CD4-positive, CD25-positive, alpha-beta regulatory T cell (primary cell): ENCODE measurements at regions not wholly inside any gene's neighbourhood (a gene's known extent, or its start where the extent isn't known, plus 50 kb on each side); places are given as distances from the start of the nearest gene placed in this dataset.

Experiments used
- ATAC-seq, 2 donors: fragments of 150-1000 bp; cut with Tn5 transposase; one replicate each; pipeline ENCODE4 v1.10.0; 2021; ENCODE audit warnings: low read depth in 2 of 2, moderate number of reproducible peaks in 2 of 2, moderate library complexity in 1 of 2
- DNase-seq, 3 donors: peaks; one replicate each; pipeline versions ENCODE4 v3.0.0 to v3.0.0-alpha.2; 2012 to 2022; ENCODE audit warnings: mixed read lengths in 1 of 3
- H3K27ac ChIP-seq: one replicate; pipeline ENCODE4 v1.7.0; 2013; ENCODE audit warnings: mild to moderate bottlenecking, low read length; ENCODE audit not compliant: insufficient read depth, poor library complexity, severe bottlenecking
- H3K27me3 ChIP-seq: one replicate; pipeline ENCODE4 v1.7.0; 2013; ENCODE audit warnings: low read length; ENCODE audit not compliant: control insufficient read depth, insufficient read depth
- H3K36me3 ChIP-seq: one replicate; pipeline ENCODE4 v1.7.0; 2013; ENCODE audit warnings: mild to moderate bottlenecking, low read length, moderate library complexity; ENCODE audit not compliant: control insufficient read depth, insufficient read depth
- H3K4me1 ChIP-seq: 2 replicates; pipeline ENCODE4 v1.7.0; 2013; ENCODE audit warnings: mild to moderate bottlenecking, low read length; ENCODE audit not compliant: insufficient read depth, control insufficient read depth, poor library complexity, severe bottlenecking
- H3K4me3 ChIP-seq: one replicate; pipeline ENCODE4 v1.7.0; 2013; ENCODE audit warnings: low read depth, mild to moderate bottlenecking, low read length, moderate library complexity
- H3K9me3 ChIP-seq, 2 experiments: 1 replicate in 1 of 2; 2 replicates in 1 of 2; pipeline ENCODE4 v1.7.0; 2013; ENCODE audit warnings: low read length in 2 of 2, mild to moderate bottlenecking in 1 of 2, moderate library complexity in 1 of 2; ENCODE audit not compliant: control insufficient read depth in 2 of 2
- H3K27ac Mint-ChIP-seq, 3 donors: one replicate each; pipeline ENCODE4 v1.8.0; 2020 to 2022; ENCODE audit warnings: mild to moderate bottlenecking in 3 of 3, mixed read lengths in 3 of 3, moderate library complexity in 2 of 3
- H3K27me3 Mint-ChIP-seq: one replicate; pipeline ENCODE4 v1.8.0; 2022; ENCODE audit warnings: mild to moderate bottlenecking, mixed read lengths
- H3K36me3 Mint-ChIP-seq: one replicate; pipeline ENCODE4 v1.8.0; 2020; ENCODE audit warnings: mixed read lengths
- H3K4me1 Mint-ChIP-seq, 4 donors: one replicate each; pipeline ENCODE4 v1.8.0; 2020 to 2022; ENCODE audit warnings: mixed read lengths in 4 of 4, mild to moderate bottlenecking in 1 of 4
- H3K4me3 Mint-ChIP-seq, 4 donors: one replicate each; pipeline ENCODE4 v1.8.0; 2020 to 2022; ENCODE audit warnings: mild to moderate bottlenecking in 4 of 4, mixed read lengths in 4 of 4, moderate library complexity in 3 of 4
- H3K9me3 Mint-ChIP-seq, 7 donors: one replicate each; pipeline ENCODE4 v1.8.0; 2020 to 2022; ENCODE audit warnings: mixed read lengths in 7 of 7, mild to moderate bottlenecking in 3 of 7, moderate library complexity in 2 of 7

DNA sequence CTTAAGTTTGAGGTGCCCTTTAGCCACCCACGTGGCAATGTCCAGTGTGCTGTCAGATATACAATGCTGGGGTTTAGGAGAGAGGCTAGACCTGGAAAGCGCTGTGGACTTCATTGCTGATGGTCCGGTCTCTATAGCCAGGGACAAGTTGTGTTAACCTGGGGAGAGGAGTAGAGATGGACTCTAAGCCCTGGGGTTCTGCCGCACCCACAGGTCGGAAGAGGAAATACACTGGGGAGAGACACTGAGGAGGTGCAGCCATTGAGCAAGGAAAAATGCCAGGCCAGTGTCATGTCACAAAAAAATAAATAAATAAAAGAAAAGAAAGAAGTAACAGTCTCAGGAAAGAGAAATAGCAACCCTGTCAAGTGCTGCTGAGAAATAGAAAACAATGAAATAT is 106.9 kb upstream of the CBLN2 start:
- Histone ChIP-seq H3K9me3 (no peaks in the 10 kb centered on the region), H3K36me3 (no peaks in the 10 kb centered on the region), H3K27me3 (no peaks in the 10 kb centered on the region), H3K4me3 (no peak overlapping the region), H3K27ac (no peak overlapping the region), H3K4me1 (no peaks in the 10 kb centered on the region)
- Mint-ChIP-seq H3K4me1 (no peaks in the 10 kb centered on the region), H3K27ac (no peak overlapping the region), H3K27me3 (no peaks in the 10 kb centered on the region), H3K4me3 (no peak overlapping the region), H3K36me3 (no peaks in the 10 kb centered on the region), H3K9me3 (peaks cover 0 to 7% (median 3%) of the 10 kb centered on the region in 7 donors)
- no peak for ATAC-seq
- no peak for DNase-seq

DNA sequence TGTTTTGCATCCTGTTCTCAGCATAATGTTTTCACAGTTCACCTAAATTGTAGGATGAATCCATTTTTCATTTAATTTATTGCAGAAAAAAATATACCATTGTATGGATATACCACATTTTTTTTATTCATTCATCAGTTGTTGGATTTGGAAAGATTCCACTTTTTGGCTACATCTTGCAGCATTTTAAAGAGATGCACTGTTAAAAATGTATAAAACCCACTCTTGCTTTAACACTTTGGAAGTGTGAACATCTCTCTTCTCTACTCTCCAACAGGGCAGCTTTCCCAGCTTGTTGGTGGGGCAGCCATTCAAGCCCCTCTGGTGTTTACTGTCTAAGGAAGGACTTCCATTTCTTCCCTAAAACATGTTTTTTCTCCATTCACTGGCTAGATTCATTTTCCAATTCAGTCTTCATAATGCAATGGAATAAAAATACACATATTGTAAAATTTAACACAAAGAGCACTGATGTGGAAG is 104.4 kb upstream of the CBLN2 start:
- Mint-ChIP-seq H3K9me3 (peaks cover 0 to 14% (median 0%) of the 10 kb centered on the region in 7 donors), H3K4me1 (no peaks in the 10 kb centered on the region), H3K36me3 (no peaks in the 10 kb centered on the region), H3K4me3 (no peak overlapping the region), H3K27ac (no peak overlapping the region), H3K27me3 (no peaks in the 10 kb centered on the region)
- ATAC-seq (no peak), DNase-seq (no peak)
- Histone ChIP-seq H3K9me3 (no peaks in the 10 kb centered on the region), H3K36me3 (no peaks in the 10 kb centered on the region), H3K27me3 (no peaks in the 10 kb centered on the region), H3K4me3 (no peak overlapping the region), H3K4me1 (no peaks in the 10 kb centered on the region), H3K27ac (no peak overlapping the region)

DNA sequence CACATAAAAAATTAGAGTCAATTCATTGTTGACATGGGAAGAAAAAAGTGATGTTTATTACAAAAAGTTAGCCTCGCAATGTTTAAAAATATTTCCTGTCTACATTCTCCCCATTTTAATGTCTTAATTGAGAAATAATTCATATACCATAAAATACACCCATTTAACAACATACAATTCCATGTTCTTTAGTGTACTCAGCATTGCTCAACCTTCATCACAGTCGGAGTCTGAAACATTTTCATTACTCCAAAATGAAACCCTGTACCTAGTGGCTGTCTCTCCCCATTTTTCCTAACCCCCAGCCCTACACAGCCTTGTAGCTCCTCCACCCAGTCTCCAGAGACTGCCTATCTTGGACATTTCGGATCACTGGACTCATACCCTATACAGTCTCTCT is 103.9 kb upstream of the CBLN2 start:
- Mint-ChIP-seq H3K36me3 (no peaks in the 10 kb centered on the region), H3K4me3 (no peak overlapping the region)

DNA sequence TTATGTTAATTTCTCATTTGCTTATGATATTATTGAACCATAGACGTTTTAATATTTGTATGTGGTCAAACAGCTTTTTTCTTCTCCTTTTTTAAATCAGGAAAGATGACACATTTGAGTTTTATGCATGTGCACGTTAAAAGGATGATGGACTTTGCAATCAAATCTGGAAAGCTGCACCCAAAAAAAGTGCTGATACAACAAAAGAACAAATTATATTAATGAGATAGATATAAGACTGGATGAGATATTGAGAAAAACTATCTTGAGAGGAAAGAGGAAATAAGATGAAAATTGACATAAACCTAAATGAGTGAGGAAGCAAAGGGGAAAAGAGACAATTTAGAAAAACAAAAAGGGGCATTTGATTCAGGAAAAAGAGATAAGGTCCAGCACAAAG is 96.4 kb upstream of the CBLN2 start:
- Histone ChIP-seq H3K36me3 (no peaks in the 10 kb centered on the region), H3K27me3 (no peaks in the 10 kb centered on the region), H3K4me3 (no peak overlapping the region), H3K27ac (no peak overlapping the region), H3K4me1 (no peaks in the 10 kb centered on the region), H3K9me3 (no peaks in the 10 kb centered on the region)
- Mint-ChIP-seq H3K4me3 (no peak overlapping the region), H3K36me3 (no peaks in the 10 kb centered on the region), H3K27ac (no peak overlapping the region), H3K9me3 (peaks cover 0 to 18% (median 2%) of the 10 kb centered on the region in 7 donors), H3K4me1 (peaks cover 0 to 4% (median 0%) of the 10 kb centered on the region in 4 donors), H3K27me3 (no peaks in the 10 kb centered on the region)
- ATAC-seq, result no peak
- no peak for DNase-seq

More for the DNA sequence above, 103.9 kb upstream of the CBLN2 start:
- Histone ChIP-seq H3K4me1 (no peaks in the 10 kb centered on the region), H3K4me3 (no peak overlapping the region), H3K27ac (no peak overlapping the region), H3K9me3 (no peaks in the 10 kb centered on the region), H3K36me3 (no peaks in the 10 kb centered on the region), H3K27me3 (no peaks in the 10 kb centered on the region)
- peaks cover 0 to 14% (median 0%) of the 10 kb centered on the region in 7 donors for H3K9me3 Mint-ChIP-seq
- H3K4me1 Mint-ChIP-seq, result no peaks in the 10 kb centered on the region
- ATAC-seq (no peak), DNase-seq (no peak)
- H3K27me3 Mint-ChIP-seq, result no peaks in the 10 kb centered on the region
- H3K27ac Mint-ChIP-seq, result no peak overlapping the region

DNA sequence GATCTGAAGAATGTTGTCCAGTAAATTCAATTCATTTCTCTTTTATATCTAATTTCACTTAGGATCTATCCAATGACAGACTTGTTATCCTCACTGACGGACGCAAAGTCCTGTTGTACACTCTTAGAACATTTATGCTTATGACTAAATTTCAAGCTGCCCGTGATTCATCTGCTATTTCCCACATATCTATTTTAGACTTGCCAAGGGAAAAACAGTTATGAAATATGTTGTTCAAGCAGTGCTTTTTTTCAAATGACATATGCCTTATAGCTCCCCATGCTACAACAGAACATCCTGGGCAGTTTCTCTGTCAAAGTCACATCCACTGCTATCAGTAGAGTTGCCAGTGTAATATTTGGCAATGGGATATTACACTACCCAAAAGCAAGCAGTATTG is 94.2 kb upstream of the CBLN2 start:
- no peak for ATAC-seq
- H3K27ac Mint-ChIP-seq, result no peak overlapping the region
- DNase-seq, result no peak

DNA sequence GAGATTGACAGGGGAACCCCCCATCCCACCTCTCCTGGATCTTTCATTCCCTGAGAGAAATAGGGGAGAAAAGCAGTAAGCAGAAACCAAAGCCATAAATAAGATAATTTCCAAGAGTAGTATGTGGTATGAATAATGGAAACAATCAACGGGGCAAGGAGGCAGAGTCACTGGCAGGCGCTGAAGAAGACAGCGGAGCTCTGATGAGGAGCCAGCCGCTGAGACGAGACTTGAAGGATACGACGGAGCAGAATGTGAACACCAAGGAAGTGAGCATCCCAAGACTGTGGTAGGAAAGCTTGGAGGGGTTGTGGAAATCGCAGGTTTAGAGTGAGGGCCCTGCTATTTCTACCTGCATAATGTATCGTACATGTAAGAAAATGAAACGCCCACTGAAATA is 93.6 kb upstream of the CBLN2 start:
- Histone ChIP-seq H3K27me3 (no peaks in the 10 kb centered on the region), H3K27ac (no peak overlapping the region), H3K4me1 (no peaks in the 10 kb centered on the region), H3K36me3 (no peaks in the 10 kb centered on the region), H3K4me3 (no peak overlapping the region), H3K9me3 (no peaks in the 10 kb centered on the region)
- H3K36me3 Mint-ChIP-seq, result no peaks in the 10 kb centered on the region
- ATAC-seq, result no peak
- no peak overlapping the region for H3K4me3 Mint-ChIP-seq
- H3K27ac Mint-ChIP-seq, result no peak overlapping the region
- no peak for DNase-seq
- peaks cover 0 to 8% (median 2%) of the 10 kb centered on the region in 7 donors for H3K9me3 Mint-ChIP-seq
- peaks cover 4% of the 10 kb centered on the region for H3K27me3 Mint-ChIP-seq
- H3K4me1 Mint-ChIP-seq, result peaks cover 0 to 4% (median 0%) of the 10 kb centered on the region in 4 donors

More for the DNA sequence above, 94.2 kb upstream of the CBLN2 start:
- H3K4me1 Mint-ChIP-seq, result peaks cover 0 to 4% (median 0%) of the 10 kb centered on the region in 4 donors
- no peaks in the 10 kb centered on the region for H3K36me3 Mint-ChIP-seq
- H3K9me3 Mint-ChIP-seq, result peaks cover 0 to 8% (median 1%) of the 10 kb centered on the region in 7 donors
- H3K4me3 Mint-ChIP-seq, result no peak overlapping the region
- Histone ChIP-seq H3K4me1 (no peaks in the 10 kb centered on the region), H3K27me3 (no peaks in the 10 kb centered on the region), H3K4me3 (no peak overlapping the region), H3K27ac (no peak overlapping the region), H3K36me3 (no peaks in the 10 kb centered on the region), H3K9me3 (no peaks in the 10 kb centered on the region)
- H3K27me3 Mint-ChIP-seq, result no peaks in the 10 kb centered on the region

DNA sequence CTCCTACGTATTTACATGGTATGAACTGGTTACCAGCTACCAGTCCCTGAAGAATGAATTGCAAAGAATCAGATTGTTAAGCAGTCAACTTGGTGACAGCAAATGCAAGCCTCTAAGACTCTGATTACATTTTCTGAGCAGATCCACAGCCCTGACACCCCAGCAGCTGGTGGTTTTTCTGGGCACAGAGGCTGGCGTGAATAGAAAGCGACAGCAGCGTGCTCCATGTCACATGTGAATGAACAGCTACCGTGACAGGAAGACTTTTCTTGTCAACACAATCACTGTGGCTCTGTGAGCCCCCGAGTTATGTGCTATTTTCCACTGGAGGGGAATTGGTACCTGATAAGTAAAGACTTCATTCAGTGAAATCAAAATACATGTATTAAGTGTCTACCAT is 93.2 kb upstream of the CBLN2 start:
- Mint-ChIP-seq H3K4me1 (peaks cover 0 to 4% (median 0%) of the 10 kb centered on the region in 4 donors), H3K4me3 (no peak overlapping the region), H3K27ac (no peak overlapping the region), H3K36me3 (no peaks in the 10 kb centered on the region), H3K9me3 (peaks cover 0 to 8% (median 2%) of the 10 kb centered on the region in 7 donors), H3K27me3 (peaks cover 4% of the 10 kb centered on the region)
- no peak for ATAC-seq
- H3K9me3 ChIP-seq, result no peaks in the 10 kb centered on the region
- no peak overlapping the region for H3K27ac ChIP-seq
- no peaks in the 10 kb centered on the region for H3K27me3 ChIP-seq
- H3K4me1 ChIP-seq, result no peaks in the 10 kb centered on the region
- no peak overlapping the region for H3K4me3 ChIP-seq
- no peaks in the 10 kb centered on the region for H3K36me3 ChIP-seq
- DNase-seq, result no peak

DNA sequence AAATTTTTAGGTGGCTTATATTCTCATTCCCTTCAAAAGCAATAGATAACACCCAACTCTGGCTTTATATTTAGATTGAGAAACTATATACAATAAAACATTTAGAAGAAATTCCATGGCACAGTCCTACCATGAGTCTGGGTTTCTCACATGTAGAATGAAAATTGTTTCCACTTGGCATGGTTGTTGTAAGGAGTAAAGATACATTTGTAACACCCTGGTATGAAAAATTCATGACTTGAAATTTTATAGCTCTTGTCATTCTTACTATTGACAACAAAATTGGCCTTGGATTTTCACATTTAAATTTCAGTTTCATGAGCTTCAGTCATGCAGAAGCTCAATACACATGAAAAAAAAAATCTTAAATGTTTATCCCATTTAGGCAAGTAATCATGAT is 92.5 kb upstream of the CBLN2 start:
- Histone ChIP-seq H3K4me1 (no peaks in the 10 kb centered on the region), H3K9me3 (no peaks in the 10 kb centered on the region), H3K27ac (no peak overlapping the region), H3K27me3 (no peaks in the 10 kb centered on the region), H3K4me3 (no peak overlapping the region), H3K36me3 (no peaks in the 10 kb centered on the region)
- DNase-seq, result no peak
- Mint-ChIP-seq H3K27me3 (peaks cover 4% of the 10 kb centered on the region), H3K4me3 (no peak overlapping the region), H3K9me3 (peaks cover 0 to 8% (median 2%) of the 10 kb centered on the region in 7 donors), H3K4me1 (peaks cover 0 to 2% (median 0%) of the 10 kb centered on the region in 4 donors), H3K36me3 (no peaks in the 10 kb centered on the region), H3K27ac (no peak overlapping the region)
- ATAC-seq, result no peak
